Body of pancreas (tissue), 4 donors: ENCODE measurements at regions not wholly inside any gene's neighbourhood (a gene's known extent, or its start where the extent isn't known, plus 50 kb on each side); places are given as distances from the start of the nearest gene placed in this dataset.

ENCODE experiments used
- CTCF ChIP-seq, 7 experiments: fragments of 450-650 bp in 4 of 7; fragments of 200-600 bp in 3 of 7; sonication (generic) in 3 of 7; IDR thresholded peaks; one replicate each; pipeline ENCODE4 v1.5.1; 2016 to 2019; ENCODE audit warnings: antibody characterized with exemption in 7 of 7
- POLR2A ChIP-seq, 3 donors: fragments of 450-650 bp; IDR thresholded peaks; one replicate each; pipeline ENCODE4 v1.6.1; 2016; ENCODE audit warnings: antibody characterized with exemption in 3 of 3, mild to moderate bottlenecking in 2 of 3

GRCh38 chr6:195861-196360 is 96.4 kb upstream of the DUSP22 start:
- TF ChIP-seq CTCF (IDR thresholded peaks at IDR 0.05): no peak
- no peak for TF ChIP-seq POLR2A (IDR thresholded peaks at IDR 0.05)
